Colon (tissue), 2 donors: ENCODE measurements at regions not wholly inside any gene's neighbourhood (a gene's known extent, or its start where the extent isn't known, plus 50 kb on each side); places are given as distances from the start of the nearest gene placed in this dataset.

ENCODE experiments used
- FAIRE-seq: peaks from 2 replicates; lab custom pipeline; 2012; peaks lifted over from hg19 to GRCh38; lab: Jason Lieb, UNC
- donor health status: control.
- donor health status: control.

GRCh38 chr3:25044762-25045710 lies 383.0 kb upstream of the RARB start:
- no peak for FAIRE-seq

GRCh38 chr3:25046911-25047771 lies 380.9 kb upstream of the RARB start:
- FAIRE-seq = no peak

GRCh38 chr3:25049304-25049703 lies 378.8 kb upstream of the RARB start:
- FAIRE-seq = no peak

- no peak for FAIRE-seq
Observed at GRCh38 chr3:25053360-25053759, 374.7 kb upstream of the RARB start.

- FAIRE-seq = no peak
Observed at GRCh38 chr3:25056036-25056755, 371.9 kb upstream of the RARB start.

- FAIRE-seq = no peak
Observed at GRCh38 chr3:25056803-25057351, 371.2 kb upstream of the RARB start.

GRCh38 chr3:25057379-25057778 lies 370.7 kb upstream of the RARB start:
- FAIRE-seq = no peak

- no peak for FAIRE-seq
Observed at GRCh38 chr3:25064681-25065080, 363.4 kb upstream of the RARB start.

- FAIRE-seq = no peak
Observed at GRCh38 chr3:25069970-25070369, 358.1 kb upstream of the RARB start.

- FAIRE-seq = no peak
Observed at GRCh38 chr3:25071846-25072245, 356.2 kb upstream of the RARB start.

- no peak for FAIRE-seq
Observed at GRCh38 chr3:25073423-25073822, 354.6 kb upstream of the RARB start.

GRCh38 chr3:25074149-25074548 lies 353.9 kb upstream of the RARB start:
- FAIRE-seq = no peak

GRCh38 chr3:25080461-25080860 lies 347.6 kb upstream of the RARB start:
- FAIRE-seq = no peak

- no peak for FAIRE-seq
Observed at GRCh38 chr3:25084016-25084415, 344.0 kb upstream of the RARB start.

GRCh38 chr3:25086721-25087120 lies 341.3 kb upstream of the RARB start:
- no peak for FAIRE-seq

GRCh38 chr3:25088284-25088683 lies 339.8 kb upstream of the RARB start:
- FAIRE-seq = no peak

- no peak for FAIRE-seq
Observed at GRCh38 chr3:25090698-25091453, 337.2 kb upstream of the RARB start.

GRCh38 chr3:25091934-25092333 lies 336.1 kb upstream of the RARB start:
- no peak for FAIRE-seq

GRCh38 chr3:25094932-25095685 lies 333.0 kb upstream of the RARB start:
- no peak for FAIRE-seq

GRCh38 chr3:25096536-25096935 lies 331.5 kb upstream of the RARB start:
- FAIRE-seq = no peak

- FAIRE-seq = no peak
Observed at GRCh38 chr3:25097023-25097422, 331.0 kb upstream of the RARB start.
